ENCODE measurements at regions not wholly inside any gene's neighbourhood (a gene's known extent, or its start where the extent isn't known, plus 50 kb on each side); places are given as distances from the start of the nearest gene placed in this dataset.

- DNase-seq (ENCODE audit: low spot score in 2 of 2), result no peak
- intact Hi-C loops (cut with DNase I; ENCODE audit: low total_unique reads), result no loop called here
Observed at GRCh38 chr17:5843366-5844026, 226.7 kb upstream of the WSCD1 start.

GRCh38 chr17:5846001-5846400 lies 224.2 kb upstream of the WSCD1 start:
- WGBS, 2 donors, result 85 to 90% methylated on average over 5 of the region's 5 CpGs
- H3K4me3 ChIP-seq (ENCODE audit: low read depth, poor library complexity, severe bottlenecking), result no peak overlapping the region
- intact Hi-C loops (cut with DNase I; ENCODE audit: low total_unique reads), result no loop called here
- no peak for DNase-seq (ENCODE audit: low spot score in 2 of 2)
- TF ChIP-seq POLR2A (IDR thresholded peaks at IDR 0.05) (no peak), CTCF (IDR thresholded peaks at IDR 0.05) (no peak)

More at GRCh38 chr17:5843366-5844026, 226.7 kb upstream of the WSCD1 start:
- H3K4me3 ChIP-seq (ENCODE audit: low read depth, poor library complexity, severe bottlenecking), result no peak overlapping the region
- WGBS, 2 donors, result 92 to 93% methylated on average over 14 of the region's 14 CpGs
- TF ChIP-seq CTCF (IDR thresholded peaks at IDR 0.05), result no peak
- no peak for TF ChIP-seq POLR2A (IDR thresholded peaks at IDR 0.05)

GRCh38 chr17:5854871-5855554 lies 215.2 kb upstream of the WSCD1 start:
- DNase-seq (ENCODE audit: low spot score in 2 of 2), result no peak
- H3K4me3 ChIP-seq (ENCODE audit: low read depth, poor library complexity, severe bottlenecking), result no peak overlapping the region
- intact Hi-C loops (cut with DNase I; ENCODE audit: low total_unique reads), result no loop called here
- TF ChIP-seq CTCF (IDR thresholded peaks at IDR 0.05) (no peak), POLR2A (IDR thresholded peaks at IDR 0.05) (no peak)
- WGBS, 2 donors, result 47 to 59% methylated on average over 7 of the region's 7 CpGs

GRCh38 chr17:5861246-5861645 lies 208.9 kb upstream of the WSCD1 start:
- WGBS, 2 donors, result 42 to 72% methylated on average over 4 of the region's 4 CpGs
- intact Hi-C loops (cut with DNase I; ENCODE audit: low total_unique reads), result no loop called here
- TF ChIP-seq POLR2A (IDR thresholded peaks at IDR 0.05) (no peak), CTCF (IDR thresholded peaks at IDR 0.05) (no peak)
- H3K4me3 ChIP-seq (ENCODE audit: low read depth, poor library complexity, severe bottlenecking), result no peak overlapping the region
- DNase-seq (ENCODE audit: low spot score in 2 of 2), result no peak

GRCh38 chr17:5861854-5862253 lies 208.3 kb upstream of the WSCD1 start:
- no peak for TF ChIP-seq POLR2A (IDR thresholded peaks at IDR 0.05)
- TF ChIP-seq CTCF (IDR thresholded peaks at IDR 0.05), result no peak
- DNase-seq (ENCODE audit: low spot score in 2 of 2), result no peak
- WGBS, 2 donors, result 82 to 86% methylated on average over 4 of the region's 4 CpGs
- no peak overlapping the region for H3K4me3 ChIP-seq (ENCODE audit: low read depth, poor library complexity, severe bottlenecking)
- intact Hi-C loops (cut with DNase I; ENCODE audit: low total_unique reads), result no loop called here
